Muscle layer of duodenum (tissue), 2 donors: ENCODE measurements at regions not wholly inside any gene's neighbourhood (a gene's known extent, or its start where the extent isn't known, plus 50 kb on each side); places are given as distances from the start of the nearest gene placed in this dataset.
"Not testable (repeated sequence)": the region's sequence is repeated elsewhere in the genome, so short reads cannot be mapped to it uniquely, and the experiment has no call there.

Source experiments
- H3K27ac ChIP-seq: one replicate; pipeline ENCODE4 v1.7.0; 2013; ENCODE audit warnings: mild to moderate bottlenecking, low read length
- H3K27me3 ChIP-seq: one replicate; pipeline ENCODE4 v1.7.0; 2013; ENCODE audit warnings: low read depth, mild to moderate bottlenecking, control low read depth, low read length
- H3K36me3 ChIP-seq, 2 donors: one replicate each; pipeline ENCODE4 v1.7.0; 2013; ENCODE audit warnings: low read length in 2 of 2, control low read depth in 1 of 2, mild to moderate bottlenecking in 1 of 2; ENCODE audit not compliant: insufficient read depth in 2 of 2, control insufficient read depth in 1 of 2
- H3K4me1 ChIP-seq, 2 donors: one replicate each; pipeline ENCODE4 v1.7.0; 2013; ENCODE audit warnings: low read length in 2 of 2, mild to moderate bottlenecking in 2 of 2, control low read depth in 1 of 2, moderate library complexity in 1 of 2; ENCODE audit not compliant: insufficient read depth in 2 of 2, control insufficient read depth in 1 of 2
- H3K4me3 ChIP-seq, 2 donors: one replicate each; pipeline ENCODE4 v1.7.0; 2013; ENCODE audit warnings: low read length in 2 of 2, low read depth in 1 of 2, mild to moderate bottlenecking in 1 of 2
- H3K9me3 ChIP-seq, 2 donors: one replicate each; pipeline ENCODE4 v1.7.0; 2013; ENCODE audit warnings: low read length in 2 of 2, control low read depth in 1 of 2, mild to moderate bottlenecking in 1 of 2; ENCODE audit not compliant: control insufficient read depth in 1 of 2
- donor health status: healthy.

DNA sequence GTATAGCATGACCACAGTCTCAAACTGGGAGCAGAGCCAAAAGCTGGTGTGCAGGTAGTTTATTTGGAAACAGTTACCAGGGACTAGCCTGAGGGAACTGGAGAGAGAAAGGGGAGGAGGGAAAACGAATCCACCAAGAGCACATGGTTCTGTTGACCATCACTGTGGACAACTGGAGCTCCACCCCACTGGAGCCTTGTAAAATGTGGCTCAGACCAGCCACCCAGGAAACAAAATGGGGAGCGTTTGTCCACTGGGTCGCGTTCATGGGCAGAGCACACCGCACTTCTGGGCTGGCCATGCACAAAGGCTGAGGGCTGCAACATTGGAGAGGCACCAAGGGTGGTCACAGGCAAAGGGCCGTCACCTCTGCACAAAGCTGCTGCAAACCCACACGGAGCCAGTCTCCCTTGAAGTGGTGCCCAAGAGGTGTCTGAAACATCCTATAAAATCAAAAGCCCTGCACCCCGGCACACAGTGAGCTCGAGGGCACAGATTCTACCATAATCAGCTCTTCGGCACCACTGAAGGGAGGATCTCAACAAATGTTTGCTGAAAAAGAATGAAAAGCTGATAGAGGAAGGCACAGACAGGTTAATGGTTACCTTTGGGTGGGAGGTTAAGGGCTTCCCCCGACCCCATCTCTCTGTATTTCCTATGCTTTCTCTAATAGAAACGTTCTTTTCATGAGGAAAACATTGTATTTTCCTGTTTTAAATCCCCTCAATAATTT, 192.9 kb downstream of the INHBB start:
- Histone ChIP-seq H3K27me3 (no peaks in the 10 kb centered on the region), H3K4me1 (no peaks in the 10 kb centered on the region), H3K4me3 (no peak overlapping the region), H3K9me3 (no peaks in the 10 kb centered on the region), H3K36me3 (no peaks in the 10 kb centered on the region), H3K27ac (no peak overlapping the region)

DNA sequence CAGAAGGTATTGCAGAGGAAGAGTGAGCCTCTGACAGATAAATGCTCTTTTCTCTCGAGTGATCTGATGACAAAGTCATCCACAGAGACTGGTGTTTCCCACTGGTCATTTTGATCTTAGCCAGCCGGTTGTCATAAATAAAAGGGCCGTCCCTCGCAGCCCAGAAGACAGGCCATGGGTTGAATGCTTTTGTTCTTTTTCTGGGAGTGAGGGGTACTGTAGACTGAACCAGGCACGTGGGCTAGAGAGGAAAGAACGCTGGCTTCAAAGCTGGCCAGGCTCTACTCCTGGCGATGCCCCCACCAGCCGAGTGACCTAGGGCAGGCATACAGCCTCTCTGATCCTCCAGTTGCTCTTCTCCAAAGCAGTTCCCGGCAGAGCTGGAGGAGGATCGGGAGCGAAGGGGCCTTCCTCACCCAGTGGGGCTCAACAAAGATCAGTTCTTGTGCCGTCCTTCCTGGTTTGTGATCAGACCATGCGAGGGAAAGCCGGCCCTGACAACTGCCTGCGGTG, 193.5 kb downstream of the INHBB start:
- no peak overlapping the region for H3K4me3 ChIP-seq

DNA sequence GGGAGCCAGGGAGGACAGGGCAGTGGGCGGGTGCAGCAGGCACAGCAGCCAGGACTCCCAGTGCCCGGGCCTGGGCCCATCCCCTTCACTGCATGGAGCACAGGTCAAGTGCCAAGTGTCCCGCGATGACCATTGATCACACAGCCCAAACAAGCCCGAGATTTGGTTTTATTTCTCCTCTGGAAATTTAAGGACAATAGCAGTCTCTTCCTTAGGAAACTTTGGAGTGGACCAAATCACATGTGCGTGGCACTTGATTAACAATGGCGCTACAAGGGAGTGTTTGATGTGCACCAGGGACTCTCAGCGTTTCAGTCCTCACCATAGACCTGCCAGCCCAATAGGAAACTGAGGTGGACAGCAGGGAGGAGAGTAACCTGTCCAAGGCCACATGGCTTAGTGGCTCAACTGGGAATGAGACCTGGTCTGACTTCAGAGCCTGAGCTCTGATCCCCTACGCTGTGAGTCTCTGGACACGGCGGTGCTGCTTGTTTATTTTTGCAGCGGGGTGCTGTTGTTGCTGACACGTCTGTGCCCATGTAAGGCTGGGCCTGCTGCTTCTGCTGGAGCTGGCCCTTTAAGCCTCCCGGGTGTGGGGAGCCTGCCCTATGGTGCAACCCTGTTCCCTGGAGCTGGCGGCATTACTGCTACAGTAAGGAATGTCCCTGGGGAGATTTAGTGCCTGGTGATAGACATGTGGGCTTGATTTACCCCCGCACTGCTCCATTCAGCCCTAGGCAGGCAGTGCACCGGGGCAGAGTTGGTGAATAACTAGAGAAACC, 194.2 kb downstream of the INHBB start:
- H3K4me1 ChIP-seq: no peaks in the 10 kb centered on the region
- no peaks in the 10 kb centered on the region for H3K9me3 ChIP-seq
- H3K27ac ChIP-seq: no peak overlapping the region
- H3K27me3 ChIP-seq: no peaks in the 10 kb centered on the region
- H3K4me3 ChIP-seq: no peak overlapping the region
- no peaks in the 10 kb centered on the region for H3K36me3 ChIP-seq

More for the DNA sequence above, 193.5 kb downstream of the INHBB start:
- Histone ChIP-seq H3K36me3 (no peaks in the 10 kb centered on the region), H3K27ac (no peak overlapping the region), H3K27me3 (no peaks in the 10 kb centered on the region), H3K4me1 (no peaks in the 10 kb centered on the region), H3K9me3 (no peaks in the 10 kb centered on the region)

DNA sequence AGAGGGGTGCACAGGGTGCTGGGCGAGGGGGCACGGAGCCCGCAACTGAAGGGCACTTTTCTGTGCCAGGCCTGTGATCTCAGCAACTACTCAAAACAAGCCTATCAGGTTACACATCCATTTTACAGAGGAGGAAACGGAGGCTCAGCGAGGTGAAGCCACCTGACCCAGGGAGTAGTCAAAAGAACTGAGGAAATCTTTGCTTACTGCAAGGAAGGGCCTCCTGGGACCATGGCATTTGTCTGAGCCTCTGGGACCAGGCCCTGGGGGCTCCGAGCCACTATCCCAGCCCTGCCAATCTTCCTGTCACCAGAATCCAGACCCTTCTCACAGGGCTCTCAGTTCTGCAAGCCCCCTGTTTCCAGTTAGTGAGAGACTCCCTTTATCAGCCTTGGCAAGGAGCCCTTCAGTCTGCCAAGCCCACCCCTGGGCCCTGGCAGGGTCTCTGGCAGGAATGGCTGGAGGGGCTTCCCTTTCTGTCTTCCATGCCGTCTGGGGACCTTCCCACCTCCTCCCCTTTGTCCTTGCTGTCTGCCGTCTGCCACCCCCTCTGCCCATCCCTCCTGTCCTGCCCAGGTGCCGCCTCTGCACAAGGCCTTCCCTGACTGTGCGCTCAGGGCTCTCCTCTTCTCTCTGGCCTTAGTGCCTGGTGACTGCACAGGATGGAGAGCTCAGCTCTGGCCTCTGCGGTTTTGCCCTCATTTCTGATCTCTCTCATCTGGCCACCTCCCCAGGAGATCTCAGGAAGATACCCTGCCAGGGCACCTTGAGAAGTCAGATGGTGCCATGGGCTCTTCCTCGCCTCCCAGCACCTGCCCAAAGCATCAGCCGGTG, 194.7 kb upstream of the GLI2 start:
- no peak overlapping the region for H3K27ac ChIP-seq
- no peaks in the 10 kb centered on the region for H3K9me3 ChIP-seq
- no peaks in the 10 kb centered on the region for H3K36me3 ChIP-seq
- no peaks in the 10 kb centered on the region for H3K27me3 ChIP-seq
- H3K4me3 ChIP-seq: no peak overlapping the region
- H3K4me1 ChIP-seq: no peaks in the 10 kb centered on the region

DNA sequence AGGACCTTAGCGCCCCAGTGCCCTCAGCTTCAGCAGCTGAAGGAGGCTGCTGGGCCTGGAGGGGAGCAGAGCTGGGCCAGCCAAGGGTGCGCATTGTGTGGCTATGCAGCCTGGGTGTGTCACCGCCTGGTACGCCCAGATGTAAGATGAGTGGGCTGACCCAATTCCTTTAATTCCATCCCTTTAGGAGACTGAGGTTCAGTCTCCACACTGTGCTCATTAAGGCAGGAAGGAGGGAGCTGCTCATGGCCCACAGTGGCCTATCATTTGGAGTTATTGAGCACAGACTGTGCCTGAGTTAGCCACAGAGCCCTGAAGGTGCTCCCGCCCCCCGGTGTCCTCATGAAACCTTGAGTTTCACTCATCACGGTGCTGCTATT, 194.1 kb upstream of the GLI2 start:
- no peaks in the 10 kb centered on the region for H3K36me3 ChIP-seq
- H3K27me3 ChIP-seq: no peaks in the 10 kb centered on the region
- no peaks in the 10 kb centered on the region for H3K4me1 ChIP-seq
- H3K27ac ChIP-seq: no peak overlapping the region
- no peak overlapping the region for H3K4me3 ChIP-seq
- H3K9me3 ChIP-seq: no peaks in the 10 kb centered on the region

DNA sequence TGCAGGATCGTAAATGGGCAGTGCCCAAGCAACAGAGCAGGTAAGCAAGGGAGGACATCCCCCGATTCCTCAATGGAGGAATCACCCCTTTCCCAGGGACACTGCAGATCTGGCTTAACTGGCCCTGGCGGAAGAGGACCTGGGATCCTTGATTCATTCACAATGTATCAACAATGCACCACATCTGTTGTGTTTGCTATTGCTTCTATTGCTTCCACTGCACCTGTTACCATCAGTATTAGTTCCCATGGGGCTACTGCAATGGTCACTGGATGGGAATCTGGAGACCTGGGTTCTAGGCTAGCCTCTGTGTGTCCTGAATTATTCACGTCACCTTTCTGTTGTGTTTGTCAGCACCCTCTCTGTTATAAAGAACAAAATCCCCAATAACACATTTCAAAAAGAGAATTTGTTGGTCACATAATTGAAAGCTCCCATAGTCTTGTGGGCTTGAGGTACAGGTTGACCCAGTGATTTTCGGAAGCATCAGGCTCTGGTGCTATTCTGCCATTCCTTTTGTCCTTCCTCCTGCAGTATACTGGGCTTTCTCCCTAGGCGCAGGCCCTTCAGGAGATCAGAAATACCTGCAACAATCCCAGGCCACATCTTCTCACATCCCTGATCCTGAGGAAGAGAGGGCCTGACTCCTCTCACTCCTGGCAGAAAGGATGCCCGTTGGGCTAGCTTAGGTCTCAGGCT, 193.5 kb upstream of the GLI2 start:
- Histone ChIP-seq H3K4me1 (no peaks in the 10 kb centered on the region), H3K27me3 (no peaks in the 10 kb centered on the region), H3K9me3 (no peaks in the 10 kb centered on the region), H3K36me3 (no peaks in the 10 kb centered on the region), H3K27ac (no peak overlapping the region), H3K4me3 (no peak overlapping the region)

DNA sequence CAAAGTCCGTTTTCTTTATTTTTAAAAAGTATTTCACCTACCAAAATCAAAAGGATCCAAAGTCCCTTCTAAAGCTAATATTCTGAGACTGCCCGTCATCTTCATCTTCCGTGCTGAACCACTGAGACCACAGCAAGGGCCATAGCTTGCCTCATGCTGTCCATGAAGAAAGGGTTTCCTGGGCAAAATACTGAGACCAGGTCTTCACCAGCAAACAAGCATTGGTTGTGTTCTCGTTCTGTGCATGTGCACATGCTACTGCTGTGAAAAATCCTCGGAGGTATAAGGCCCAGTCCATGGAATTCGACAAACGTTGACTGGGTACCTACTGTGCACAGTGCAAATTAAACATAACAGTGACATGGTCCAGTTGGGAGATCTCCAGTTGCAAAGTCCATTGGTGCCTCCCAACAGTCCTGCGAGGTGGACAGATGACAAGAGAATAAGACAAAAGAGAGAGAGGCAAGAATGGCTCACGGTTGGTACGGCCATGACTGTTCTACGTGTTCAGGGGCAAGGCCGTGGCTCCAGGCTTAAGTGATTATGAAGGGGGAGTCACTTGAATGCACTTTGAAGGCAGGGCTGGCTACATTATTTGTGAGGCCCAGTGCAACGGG, 192.6 kb upstream of the GLI2 start:
- H3K4me1 ChIP-seq: no peaks in the 10 kb centered on the region
- no peaks in the 10 kb centered on the region for H3K36me3 ChIP-seq
- no peak overlapping the region for H3K4me3 ChIP-seq
- H3K27ac ChIP-seq: no peak overlapping the region
- H3K9me3 ChIP-seq: no peaks in the 10 kb centered on the region
- H3K27me3 ChIP-seq: no peaks in the 10 kb centered on the region

DNA sequence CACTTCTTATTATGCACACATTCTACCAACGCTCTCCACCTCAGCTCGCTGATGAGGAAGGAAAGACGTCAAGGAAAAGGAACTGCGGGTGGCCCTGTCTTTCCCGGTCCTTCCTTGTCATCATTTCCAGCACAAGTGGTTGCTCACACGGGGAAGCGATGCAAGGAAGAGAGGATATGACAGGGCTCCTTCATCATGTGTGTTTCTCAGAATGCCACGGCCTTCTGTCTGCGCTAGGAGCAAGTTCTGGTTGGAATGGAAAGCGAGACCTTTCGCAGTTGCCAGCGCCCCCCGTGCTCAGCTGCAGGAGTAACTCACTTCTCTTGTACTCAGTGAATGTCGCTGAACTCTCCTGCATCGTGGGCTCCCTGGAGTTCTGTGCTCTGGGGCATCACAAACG, 191.8 kb upstream of the GLI2 start:
- H3K27ac ChIP-seq: peak overlapping the region; percentile 27
- H3K36me3 ChIP-seq: no peaks in the 10 kb centered on the region
- H3K9me3 ChIP-seq: no peaks in the 10 kb centered on the region
- no peaks in the 10 kb centered on the region for H3K27me3 ChIP-seq
- H3K4me3 ChIP-seq: no peak overlapping the region
- no peaks in the 10 kb centered on the region for H3K4me1 ChIP-seq

DNA sequence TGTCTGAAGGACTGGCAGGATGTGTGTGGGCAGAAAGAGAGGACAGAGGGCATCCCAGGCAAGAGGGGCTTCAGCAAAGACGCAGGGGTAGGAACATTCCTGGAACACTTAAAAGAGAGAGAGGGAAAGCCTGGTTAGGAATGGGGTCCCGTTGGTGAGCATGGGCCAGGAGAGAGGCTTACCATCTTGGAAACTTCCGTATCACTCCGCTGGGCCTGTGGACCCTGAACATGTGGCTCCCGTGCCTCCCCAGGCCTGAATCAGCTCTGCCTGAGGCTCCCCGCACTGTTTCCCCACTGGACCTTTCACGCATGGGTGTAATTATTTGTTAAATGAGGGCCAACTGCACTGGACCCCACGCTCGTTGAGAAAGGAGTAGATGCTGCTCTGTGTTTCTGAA, 191.1 kb upstream of the GLI2 start:
- Histone ChIP-seq H3K9me3 (no peaks in the 10 kb centered on the region), H3K4me1 (no peaks in the 10 kb centered on the region), H3K36me3 (no peaks in the 10 kb centered on the region), H3K27ac (peak overlapping the region; percentile 27), H3K4me3 (no peak overlapping the region), H3K27me3 (no peaks in the 10 kb centered on the region)

DNA sequence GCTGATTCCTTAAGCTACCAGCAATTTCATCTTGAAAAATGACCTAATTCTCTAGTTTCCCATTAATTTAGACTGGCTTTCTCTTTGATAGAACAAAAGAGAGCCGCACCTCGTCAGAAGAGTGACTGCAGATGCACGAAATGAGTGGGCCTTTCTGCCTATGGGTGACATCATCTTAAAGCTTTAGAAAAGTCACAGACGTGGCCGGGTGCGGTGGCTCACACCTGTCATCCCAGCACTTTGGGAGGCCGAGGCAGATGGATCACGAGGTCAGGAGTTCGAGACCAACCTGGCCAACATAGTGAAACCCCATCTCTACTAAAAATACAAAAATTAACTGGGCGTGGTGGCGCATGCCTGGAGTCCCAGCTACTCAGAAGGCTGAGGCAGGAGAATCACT, 190.7 kb upstream of the GLI2 start:
- not testable (repeated sequence) for H3K36me3 ChIP-seq, H3K4me1 ChIP-seq, H3K4me3 ChIP-seq, H3K27ac ChIP-seq, H3K9me3 ChIP-seq, H3K27me3 ChIP-seq
